ENCODE measurements at regions not wholly inside any gene's neighbourhood (a gene's known extent, or its start where the extent isn't known, plus 50 kb on each side); places are given as distances from the start of the nearest gene placed in this dataset.

DNA sequence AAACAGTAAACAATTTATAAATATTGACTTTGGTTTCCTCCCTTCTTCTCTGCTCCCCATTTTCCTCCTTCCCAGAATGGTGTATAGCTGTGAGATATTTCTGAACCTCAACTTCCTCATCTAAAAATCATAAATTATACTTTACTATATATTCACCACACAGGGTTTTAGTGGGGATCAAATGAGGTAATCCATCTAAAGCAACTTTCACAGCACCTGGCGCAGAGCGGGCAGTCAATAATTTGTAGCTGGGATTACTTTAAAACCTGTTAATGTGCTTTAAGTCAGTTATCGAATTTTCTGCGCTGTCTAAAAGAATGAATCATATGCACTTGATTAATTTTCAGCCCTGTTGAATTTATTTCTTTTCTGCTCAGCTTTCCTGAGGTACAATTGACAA, 172.7 kb downstream of the PTEN start:
- H3K23me2 ChIP-seq (ENCODE audit: low read depth, low read length): no peaks in the 10 kb centered on the region
- no peak overlapping the region for H2BK120ac ChIP-seq (replicated peaks; ENCODE audit: low read depth, low read length)
- no peak overlapping the region for H2BK20ac ChIP-seq (ENCODE audit: low read length)
- 95% methylated on average over 4 of the region's 4 CpGs; no CpG with 5 or more reads in 1 of the 2 experiments for WGBS, 2 experiments (ENCODE audit: extremely low coverage in 1 of 2, insufficient coverage in 1 of 2, insufficient read length in 1 of 2, insufficient replicate concordance in 2 of 2, low coverage in 1 of 2, low lambda C conversion rate in 2 of 2, missing lambda C conversion rate in 1 of 2)
- no peak overlapping the region for H3K23ac ChIP-seq (ENCODE audit: insufficient read length)
- CTCF ChIA-PET (ENCODE audit: partially characterized antibody): no interaction called here
- no peak overlapping the region for H3K9ac ChIP-seq (replicated peaks in 1 of 4; ENCODE audit: extremely low read depth in 1 of 4, low read depth in 3 of 4, low read length in 3 of 4)
- H3K4me3 ChIP-seq (ENCODE audit: extremely low read depth in 1 of 4, insufficient read depth in 2 of 4, low read depth in 3 of 4, low read length in 4 of 4): no peak overlapping the region
- no peak overlapping the region for H2BK12ac ChIP-seq (ENCODE audit: low read depth, low read length)
- no peak overlapping the region for H3K56ac ChIP-seq (replicated peaks; ENCODE audit: insufficient read length, low read depth, low read length)
- H2AFZ ChIP-seq (ENCODE audit: low read length): no peak overlapping the region
- no peak overlapping the region for H2AK5ac ChIP-seq (ENCODE audit: low read depth, low read length)
- H4K5ac ChIP-seq (ENCODE audit: insufficient read length, low read depth, low read length): no peak overlapping the region
- no peak overlapping the region for H4K8ac ChIP-seq (ENCODE audit: extremely low read depth, insufficient read depth, low read length)
- no peaks in the 10 kb centered on the region for H3K9me3 ChIP-seq (ENCODE audit: insufficient read depth in 2 of 2, low read depth in 1 of 2, low read length in 1 of 2)
- H3K4ac ChIP-seq (replicated peaks; ENCODE audit: insufficient read length, low read depth, low read length): no peak overlapping the region
- FAIRE-seq: no peak
- no peaks in the 10 kb centered on the region for H3K36me3 ChIP-seq (ENCODE audit: control insufficient read depth in 2 of 4, insufficient read depth in 4 of 4, low read length in 3 of 4)
- TF ChIP-seq HDAC6 (IDR thresholded peaks at IDR 0.05; ENCODE audit: low read depth, low read length) (no peak), RAD21 (IDR thresholded peaks at IDR 0.05 in 1 of 2, conservative IDR thresholded peaks at IDR 0.05 in 1 of 2; ENCODE audit: low read depth in 2 of 2, low read length in 2 of 2) (no peak), SUZ12 (IDR thresholded peaks at IDR 0.05; ENCODE audit: low read length) (no peak), RXRA (IDR thresholded peaks at IDR 0.05; ENCODE audit: insufficient read depth, low read depth, low read length) (no peak), RFX5 (IDR thresholded peaks at IDR 0.05; ENCODE audit: borderline replicate concordance, low read depth, low read length) (no peak), CHD1 (IDR thresholded peaks at IDR 0.05; ENCODE audit: low read depth, low read length) (no peak)
- H3K4me2 ChIP-seq (ENCODE audit: insufficient read depth in 1 of 2, low read depth in 2 of 2, low read length in 2 of 2): no peak overlapping the region
- no peaks in the 10 kb centered on the region for H3K27me3 ChIP-seq (replicated peaks in 1 of 4; ENCODE audit: control insufficient read depth in 3 of 4, extremely low read depth in 1 of 4, insufficient read depth in 3 of 4, low read length in 3 of 4)
- POLR2A ChIA-PET (ENCODE audit: partially characterized antibody): no interaction called here
- no peak for DNase-seq (ENCODE audit: low read depth in 1 of 2, low spot score in 2 of 2)
- no peak overlapping the region for H3K27ac ChIP-seq (ENCODE audit: low read depth, low read length)
- H2BK5ac ChIP-seq (ENCODE audit: low read depth, low read length): no peak overlapping the region
- no peaks in the 10 kb centered on the region for H3K79me2 ChIP-seq (ENCODE audit: control insufficient read depth in 1 of 2, insufficient read depth in 2 of 2, low read length in 2 of 2)
- no peaks in the 10 kb centered on the region for H3K79me1 ChIP-seq (ENCODE audit: low read depth, low read length)
- H3K14ac ChIP-seq (ENCODE audit: insufficient read length): no peak overlapping the region
- no peak overlapping the region for H3K18ac ChIP-seq (ENCODE audit: extremely low read depth, low read length)
- no peak overlapping the region for H2BK15ac ChIP-seq (ENCODE audit: low read length)
- H4K20me1 ChIP-seq (replicated peaks in 1 of 2; ENCODE audit: control insufficient read depth in 1 of 2, insufficient read depth in 2 of 2, low read length in 2 of 2): no peaks in the 10 kb centered on the region
- peaks cover 0 to 5% (median 0%) of the 10 kb centered on the region in 4 experiments; a peak in 1 of 7 replicates for H3K4me1 ChIP-seq (replicated peaks in 1 of 4; ENCODE audit: control insufficient read depth in 3 of 4, insufficient read depth in 4 of 4, low read length in 3 of 4)
- no peak overlapping the region for H4K91ac ChIP-seq (replicated peaks; ENCODE audit: insufficient read length, low read length)

Data from H1 (cell line).